ENCODE measurements at regions not wholly inside any gene's neighbourhood (a gene's known extent, or its start where the extent isn't known, plus 50 kb on each side); places are given as distances from the start of the nearest gene placed in this dataset.
"Not testable (repeated sequence)": the region's sequence is repeated elsewhere in the genome, so short reads cannot be mapped to it uniquely, and the experiment has no call there.

DNA sequence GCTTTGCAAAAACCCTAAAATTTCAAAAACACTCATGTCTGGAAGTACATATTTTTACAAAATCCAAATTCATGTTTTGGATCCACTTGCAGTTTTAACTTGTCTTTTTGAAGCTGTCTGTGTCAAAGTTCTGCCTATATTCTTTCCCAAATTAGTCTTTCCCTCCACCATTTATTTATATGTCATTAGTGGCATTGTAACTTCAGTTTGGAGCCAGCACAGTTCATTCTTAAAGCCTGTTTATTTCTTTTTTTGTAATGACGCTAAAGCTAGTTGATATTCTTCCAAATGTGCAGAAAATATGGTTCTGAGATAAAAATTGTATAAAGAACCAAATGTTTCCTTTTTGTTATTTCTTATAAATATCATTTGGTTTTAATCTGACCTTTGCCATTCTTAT lies 2039.3 kb downstream of the OLFM4 start:
- DNase-seq = no peak

DNA sequence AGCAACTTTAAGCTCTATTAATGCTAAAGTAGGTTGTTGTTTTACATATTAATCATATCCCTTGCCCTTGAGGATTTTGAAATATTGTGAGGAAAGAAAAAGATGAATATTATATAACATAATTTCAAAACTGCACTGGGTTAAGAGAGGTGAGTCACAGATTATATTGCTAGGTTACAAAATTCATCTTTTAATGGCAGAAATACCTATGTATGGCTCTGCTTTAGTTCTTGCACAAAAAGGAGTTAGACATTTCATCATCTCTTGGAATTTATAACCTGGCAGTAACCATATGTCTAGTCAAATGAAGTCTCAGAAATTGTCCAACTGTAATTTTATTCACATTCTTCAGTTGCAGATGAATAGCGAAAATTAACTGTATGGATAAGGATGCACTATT lies 2041.1 kb downstream of the OLFM4 start:
- DNase-seq = no peak

DNA sequence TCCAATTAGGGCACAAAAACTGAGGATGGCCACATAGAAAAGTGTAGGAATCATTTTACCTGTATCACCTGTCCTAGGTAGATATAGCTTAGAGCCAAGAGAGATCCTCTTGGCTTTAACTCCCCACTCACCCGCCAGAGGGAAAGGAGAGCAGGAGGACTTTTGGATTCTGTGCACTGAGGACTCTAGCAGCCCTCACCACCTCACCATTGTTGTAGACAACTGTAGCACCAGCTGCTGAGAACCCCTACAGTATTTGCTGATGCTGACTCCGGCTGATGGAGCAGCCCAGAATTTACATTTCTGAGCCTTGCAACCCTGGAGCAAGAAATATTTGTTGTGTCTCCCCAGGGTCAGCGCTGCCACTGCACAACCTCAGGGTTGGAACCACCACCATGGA lies 2044.4 kb downstream of the OLFM4 start:
- DNase-seq = no peak

DNA sequence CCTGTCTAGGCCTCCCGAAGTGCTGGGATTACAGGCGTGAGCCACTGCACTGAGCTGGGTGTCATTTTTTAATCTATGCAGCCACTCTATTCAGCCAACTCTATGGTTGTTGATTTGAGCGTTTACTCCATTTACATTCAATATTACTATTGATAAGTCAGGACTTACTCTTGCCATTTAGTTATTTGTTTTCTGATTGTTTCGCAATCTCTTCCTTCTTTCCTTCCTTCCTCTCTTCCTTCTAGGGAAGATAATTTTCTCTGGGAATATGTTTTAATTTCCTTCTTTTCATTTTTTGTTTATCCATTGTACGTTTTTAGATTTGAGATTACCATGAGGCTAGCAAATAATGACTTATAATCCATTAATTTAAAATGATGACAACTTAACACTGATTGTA lies 2056.0 kb downstream of the OLFM4 start:
- no peak for DNase-seq

DNA sequence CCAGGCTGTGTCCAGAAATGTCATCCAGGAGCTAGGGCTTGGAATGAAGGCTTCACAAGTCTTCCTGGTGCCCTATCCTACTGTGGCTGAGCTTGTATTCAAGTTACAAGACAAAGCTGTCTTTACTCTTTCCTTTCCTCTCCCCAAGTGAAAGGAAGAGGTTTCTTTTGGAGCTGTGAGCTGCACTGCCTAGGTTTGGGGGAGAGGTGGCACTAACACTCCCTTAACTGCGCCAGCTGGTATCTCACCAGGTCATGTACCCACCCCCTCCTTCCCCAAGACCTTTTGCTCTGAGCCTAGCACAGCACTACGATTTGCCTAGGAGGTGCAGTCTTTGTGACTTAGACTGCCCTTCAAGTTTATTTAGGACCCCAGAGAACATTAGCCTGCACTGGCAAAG lies 2053.6 kb upstream of the PRR20A start:
- no peak for DNase-seq

DNA sequence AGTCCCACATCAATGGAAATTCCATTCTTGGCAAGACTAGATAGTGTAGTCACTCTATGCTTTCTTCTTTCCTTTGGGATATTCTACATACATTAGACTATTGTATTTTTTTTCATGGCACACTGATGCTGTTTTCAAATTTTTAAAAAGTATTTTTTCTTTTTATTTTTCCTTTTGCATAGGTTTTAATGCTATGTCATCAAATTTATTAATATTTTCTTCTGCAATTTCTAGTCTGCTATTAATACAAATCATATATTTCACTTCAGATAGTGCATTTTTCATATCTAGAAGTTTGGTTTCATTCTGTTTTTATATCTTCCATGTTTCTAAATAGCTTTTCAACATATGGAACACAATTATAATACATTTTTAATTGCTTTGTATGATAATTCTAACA lies 2050.1 kb upstream of the PRR20A start:
- DNase-seq = no peak

DNA sequence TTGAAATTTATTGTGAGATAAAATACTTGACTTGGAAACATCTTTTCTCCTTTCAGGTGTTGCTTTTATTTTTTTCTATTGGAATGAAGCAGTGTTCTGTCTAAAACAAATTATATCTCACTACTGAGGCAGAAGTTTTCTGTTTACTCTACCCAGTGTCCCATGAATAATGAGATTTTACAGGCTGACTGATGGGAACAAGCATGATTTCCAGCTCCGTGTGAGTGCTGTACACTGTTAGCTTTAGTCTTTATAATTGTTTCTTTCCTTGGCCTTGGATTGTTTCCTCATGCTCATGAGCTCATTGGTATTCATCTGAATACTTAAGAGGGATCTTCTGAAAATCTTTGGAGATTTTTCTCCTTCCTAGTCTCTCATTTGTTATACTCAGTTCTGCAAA lies 2049.5 kb upstream of the PRR20A start:
- no peak for DNase-seq

DNA sequence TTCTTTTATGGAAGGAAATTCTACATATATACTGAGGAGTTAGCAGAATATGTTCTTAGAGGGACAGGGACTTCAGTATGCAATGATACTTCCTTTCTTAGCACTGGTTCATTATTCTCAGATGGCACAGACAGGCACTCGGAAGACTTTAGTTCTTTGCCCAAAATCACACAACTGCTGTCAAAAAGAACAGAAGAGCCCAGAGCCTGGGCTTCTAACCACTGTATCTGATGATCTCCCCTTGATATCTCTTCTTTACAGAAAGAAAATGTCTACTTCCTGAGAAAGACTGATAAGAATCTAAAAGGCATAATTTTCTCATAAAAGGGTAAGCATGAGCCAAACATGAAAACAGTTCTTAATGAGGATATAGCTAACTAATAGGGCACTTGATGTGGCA lies 2034.2 kb upstream of the PRR20A start:
- no peak for DNase-seq

DNA sequence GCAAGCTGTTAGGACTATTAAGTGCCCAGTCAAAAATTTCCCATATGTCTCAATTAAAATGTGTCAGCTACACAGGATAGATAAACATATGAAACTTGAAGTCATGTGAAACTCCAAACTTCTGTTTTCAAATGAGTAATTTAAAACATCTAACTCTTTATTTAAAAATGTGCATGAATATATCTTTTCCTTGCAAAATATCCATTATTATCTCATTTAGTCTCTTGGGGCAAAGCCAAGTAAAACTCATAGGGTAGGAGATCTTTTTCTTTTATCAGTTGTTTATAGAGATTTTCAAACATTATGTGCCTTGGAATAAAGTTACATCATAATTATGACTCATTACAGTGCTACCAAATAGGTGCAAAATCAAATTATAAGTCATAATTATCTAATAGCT lies 2020.1 kb upstream of the PRR20A start:
- DNase-seq = no peak

DNA sequence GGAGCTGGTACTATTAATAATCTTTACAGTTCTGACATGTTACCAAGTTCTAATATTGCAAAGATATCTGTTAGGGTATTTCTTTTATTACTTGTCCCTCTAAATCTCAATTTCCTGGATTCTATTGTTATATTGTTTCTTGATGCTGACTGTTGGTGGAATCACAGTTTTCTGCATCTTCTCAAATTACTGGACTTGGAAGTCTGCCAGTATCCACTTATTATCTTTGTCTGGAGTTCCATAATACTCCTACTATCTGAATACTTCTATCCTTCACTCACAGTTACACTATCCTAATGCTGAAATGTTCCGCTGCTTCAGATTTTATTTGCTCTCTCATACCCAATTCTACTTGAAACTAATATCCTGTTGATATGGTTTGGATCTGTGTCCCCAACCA lies 1985.7 kb upstream of the PRR20A start:
- DNase-seq = no peak

DNA sequence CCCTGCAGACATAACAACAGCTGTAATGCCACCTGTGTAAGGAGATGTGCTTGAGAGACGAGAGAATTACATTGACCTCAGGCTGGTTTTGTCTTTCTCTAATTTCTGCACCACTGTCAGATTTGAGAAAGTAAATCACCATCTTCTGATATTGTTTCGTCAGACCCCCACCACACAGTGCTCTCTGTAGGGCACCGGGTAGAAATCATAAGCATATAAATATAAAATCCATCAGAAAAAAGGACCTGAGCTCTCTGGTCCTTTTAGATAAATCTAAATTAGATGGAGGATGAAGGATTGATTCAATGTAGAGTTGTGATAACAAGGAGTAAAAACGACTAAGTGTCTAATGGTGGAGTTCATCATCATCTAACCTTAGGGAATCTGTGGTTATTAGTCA lies 1981.0 kb upstream of the PRR20A start:
- DNase-seq = no peak

DNA sequence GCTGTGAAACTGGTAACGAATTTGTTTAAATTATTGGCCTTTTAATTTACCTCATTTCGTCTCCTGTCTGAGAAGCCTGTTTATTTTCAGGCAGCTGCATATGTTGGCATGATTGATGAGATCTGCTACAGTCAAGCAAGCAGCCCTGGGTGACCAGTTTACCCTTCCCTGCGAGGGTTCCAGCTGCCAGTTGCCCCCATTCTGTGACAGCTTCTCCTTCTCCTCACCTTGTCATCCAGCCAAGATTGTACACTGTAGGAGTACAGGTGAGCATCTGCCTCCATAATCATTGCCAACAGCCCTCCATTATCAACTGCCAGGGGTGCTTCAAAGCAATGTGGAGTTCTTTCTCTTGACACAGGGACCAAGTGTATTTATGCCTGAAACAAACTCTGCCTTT lies 1979.9 kb upstream of the PRR20A start:
- DNase-seq = no peak

DNA sequence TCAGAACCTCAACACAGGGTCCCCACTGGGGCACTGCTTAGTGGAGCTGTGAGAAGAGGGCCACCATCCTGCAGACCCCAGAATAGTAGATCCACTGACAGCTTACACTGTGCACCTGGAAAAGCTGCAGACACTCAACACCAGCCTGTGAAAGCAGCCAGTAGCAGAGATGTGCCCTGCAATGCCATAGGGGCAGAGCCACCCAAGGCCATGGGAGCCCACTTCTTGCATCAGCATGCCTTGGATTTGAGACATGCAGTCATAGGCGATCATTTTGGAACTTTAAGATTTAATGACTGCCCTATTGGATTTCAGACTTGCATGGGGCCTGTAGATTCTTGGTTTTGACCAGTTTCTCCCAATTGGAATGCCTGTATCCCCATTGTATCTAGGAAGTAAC lies 1962.1 kb upstream of the PRR20A start:
- DNase-seq = not testable (repeated sequence)

DNA sequence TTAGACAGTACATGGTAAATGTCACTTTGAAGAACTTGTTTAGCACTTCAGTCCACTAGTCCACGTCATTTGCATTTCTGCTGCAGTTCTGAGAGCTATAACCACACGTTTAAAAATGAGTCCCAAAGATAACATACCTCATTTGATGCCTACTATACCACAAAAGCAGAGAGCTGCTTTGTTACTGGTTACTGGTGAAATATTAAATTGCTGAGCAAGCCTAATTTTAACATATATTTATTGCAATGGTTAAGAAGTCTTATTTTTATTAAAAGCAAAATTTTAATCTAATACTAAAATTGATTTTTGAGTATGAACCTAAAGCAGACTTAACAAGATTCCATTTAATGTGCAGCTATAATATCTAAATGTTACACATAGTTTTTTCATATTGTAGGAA lies 1949.7 kb upstream of the PRR20A start:
- no peak for DNase-seq

DNA sequence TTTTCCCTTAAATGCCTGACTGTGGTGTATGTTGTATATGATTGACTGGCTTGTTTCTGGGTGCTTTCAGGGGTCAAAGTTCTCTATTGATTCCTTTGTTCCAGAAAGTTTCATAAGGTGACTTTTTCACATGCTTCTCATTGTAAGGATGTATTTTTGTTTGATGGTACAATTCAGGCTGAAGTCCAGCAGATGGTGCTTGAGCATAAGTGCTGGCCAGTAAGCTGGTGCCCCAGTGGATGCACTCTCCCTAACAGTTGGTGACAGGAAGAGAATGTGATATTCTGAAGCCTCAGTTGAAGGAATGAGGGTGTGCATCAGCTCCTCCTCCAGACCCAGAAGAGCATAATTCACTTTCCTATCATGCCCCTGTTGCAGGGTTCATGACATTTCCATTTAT lies 1941.6 kb upstream of the PRR20A start:
- no peak for DNase-seq

DNA sequence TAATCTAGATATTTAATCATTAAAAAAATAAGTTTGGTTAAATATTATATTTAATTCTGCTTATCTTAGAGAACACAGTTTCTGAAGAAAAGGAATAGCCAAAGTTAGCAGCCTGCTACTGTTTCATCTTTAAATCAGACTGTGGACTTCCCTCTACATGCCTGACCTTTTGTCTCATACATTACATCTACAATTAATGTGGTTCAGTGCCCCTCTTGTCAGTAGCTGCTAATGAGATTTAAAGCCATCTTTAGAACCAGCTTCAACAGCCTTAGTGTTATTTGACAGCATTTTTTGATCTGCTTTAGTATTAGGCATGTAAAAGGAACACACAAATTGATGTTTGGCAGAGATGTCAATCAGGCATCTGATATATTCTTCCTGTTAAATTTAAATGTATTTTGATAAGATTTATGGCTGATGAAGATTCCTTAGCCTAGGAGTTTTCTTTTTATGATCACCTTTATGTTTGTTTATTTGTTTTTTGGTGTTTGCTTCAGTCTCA lies 1925.8 kb upstream of the PRR20A start:
- no peak for DNase-seq

DNA sequence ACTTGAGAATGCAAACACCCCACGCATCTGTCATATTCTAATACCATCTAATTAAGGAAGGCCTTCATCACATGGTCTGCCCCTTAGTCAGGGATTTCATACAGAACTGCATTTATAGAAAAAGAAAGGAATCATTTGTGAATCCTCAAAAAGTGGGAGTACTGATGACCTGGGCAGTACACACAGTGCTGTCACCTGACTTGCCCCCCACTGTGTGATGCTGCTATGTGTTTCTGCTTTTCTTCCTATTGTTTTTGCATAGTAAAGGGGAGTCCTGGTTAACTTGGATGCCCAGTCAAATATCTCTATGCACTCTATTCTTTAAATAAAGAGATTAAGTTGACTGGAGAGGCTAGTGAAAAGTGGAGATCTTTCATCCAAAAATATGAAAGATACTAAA lies 1921.2 kb upstream of the PRR20A start:
- DNase-seq = no peak

DNA sequence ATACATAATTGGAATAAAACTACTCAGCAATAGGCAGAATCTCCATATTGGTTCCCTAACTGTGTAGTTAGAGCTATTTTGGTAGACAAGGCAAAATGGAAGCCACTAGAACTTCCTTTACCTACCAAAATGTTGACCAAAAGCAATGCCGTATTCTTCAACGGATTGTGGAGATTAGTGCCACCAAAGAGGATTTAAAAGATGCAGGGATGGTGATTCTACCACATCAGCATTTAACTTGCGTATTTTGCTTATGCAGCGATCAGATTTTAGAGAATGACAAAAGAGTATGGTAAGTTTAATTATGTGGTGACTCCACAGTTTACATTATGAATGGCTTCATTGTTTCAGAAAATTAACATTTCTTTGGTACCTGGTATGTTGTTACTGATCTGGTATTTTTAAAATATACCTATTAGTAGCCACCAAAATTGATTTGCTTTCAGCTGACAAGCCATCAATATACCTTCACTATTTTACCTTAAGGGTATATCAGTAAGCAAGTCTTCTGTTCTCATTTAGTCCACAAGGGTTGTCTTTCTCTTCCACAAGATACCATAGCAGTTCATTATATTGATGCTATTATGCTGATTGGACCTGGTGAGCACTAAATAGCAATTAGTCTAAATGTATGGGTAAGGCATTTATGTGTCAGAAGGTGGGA lies 1910.7 kb upstream of the PRR20A start:
- no peak for DNase-seq

DNA sequence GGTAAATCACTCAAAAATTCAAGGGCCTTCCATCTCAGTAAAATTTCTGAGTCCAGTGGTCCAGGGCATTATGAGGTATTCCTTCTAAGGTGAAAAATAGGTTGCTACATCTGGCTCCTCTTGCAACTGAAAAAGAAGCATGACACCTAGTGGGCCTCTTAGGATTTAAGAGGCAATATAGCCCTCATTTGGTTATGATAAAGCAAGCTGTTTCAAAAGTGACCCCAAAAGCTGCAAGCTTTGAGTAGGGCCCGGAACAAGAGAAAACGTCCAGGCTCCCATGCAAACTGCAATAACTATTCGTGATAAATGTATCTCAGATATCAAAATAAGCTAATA lies 1910.2 kb upstream of the PRR20A start:
- DNase-seq = no peak

DNA sequence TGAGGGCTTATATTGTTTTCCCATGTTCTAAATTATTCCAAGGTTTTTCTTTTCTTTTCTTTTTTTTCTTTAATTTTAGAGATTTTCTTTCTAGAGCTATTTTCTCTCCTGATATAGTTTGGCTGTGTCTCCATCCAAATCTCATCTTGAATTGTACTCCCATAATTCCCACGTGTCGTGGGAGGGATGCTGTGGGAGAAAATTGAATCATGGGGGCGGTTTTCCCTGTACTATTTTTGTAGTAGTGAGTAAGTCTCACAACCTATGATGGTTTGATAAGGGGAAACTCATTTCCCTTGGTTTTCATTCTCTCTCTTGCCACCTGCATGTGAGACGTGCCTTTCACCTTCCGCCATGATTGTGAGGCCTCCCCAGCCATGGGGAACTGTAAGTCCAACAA lies 1906.4 kb upstream of the PRR20A start:
- no peak for DNase-seq

DNA sequence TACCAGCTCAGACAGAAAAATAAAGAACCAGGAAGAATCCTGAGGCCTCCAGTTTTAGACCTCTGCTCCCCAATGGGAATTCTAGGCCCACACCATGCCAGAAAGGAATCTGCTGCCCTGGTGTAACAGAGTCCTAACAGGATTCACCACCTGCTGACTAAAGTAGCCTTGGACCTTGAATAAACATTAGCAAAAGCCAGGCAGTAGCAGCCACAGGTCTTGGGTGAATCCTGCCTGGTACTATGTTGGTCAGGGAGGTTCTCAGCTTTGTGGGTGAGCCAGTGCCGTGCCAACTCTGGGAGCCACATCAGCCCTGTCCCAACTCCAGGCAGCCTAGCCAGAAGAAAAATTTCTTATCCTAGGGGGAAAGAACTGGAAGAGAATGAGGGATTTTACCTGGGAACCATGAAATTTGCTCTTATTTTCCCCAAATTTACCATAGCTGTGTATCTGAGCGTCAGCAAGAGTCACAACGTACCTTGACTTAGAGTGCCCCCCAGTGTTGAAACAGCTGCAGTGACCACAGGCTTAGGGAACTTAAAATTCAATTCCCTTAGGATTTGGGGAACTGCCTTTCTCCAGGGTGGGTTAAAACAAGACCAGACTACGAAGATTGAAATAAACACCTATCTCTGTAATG lies 1895.6 kb upstream of the PRR20A start:
- no peak for DNase-seq

DNA sequence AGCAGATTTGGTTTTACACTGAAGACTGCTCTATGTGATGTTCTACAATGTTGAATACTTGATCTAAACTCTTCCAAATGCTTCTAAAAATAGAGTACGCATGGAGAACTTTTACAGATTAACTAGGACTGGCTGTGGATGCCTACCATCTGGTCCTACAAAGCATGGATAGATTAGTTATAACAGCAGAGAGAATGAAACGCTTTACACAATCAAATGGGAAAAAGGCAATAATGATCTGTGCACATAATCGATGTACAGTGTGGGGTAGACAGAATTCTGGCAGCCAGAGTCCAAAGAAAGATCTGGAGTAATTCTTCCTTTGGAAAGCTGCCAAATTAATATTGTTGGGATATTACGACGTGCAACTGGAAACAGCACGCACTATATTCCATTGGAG lies 1885.5 kb upstream of the PRR20A start:
- DNase-seq = no peak

DNA sequence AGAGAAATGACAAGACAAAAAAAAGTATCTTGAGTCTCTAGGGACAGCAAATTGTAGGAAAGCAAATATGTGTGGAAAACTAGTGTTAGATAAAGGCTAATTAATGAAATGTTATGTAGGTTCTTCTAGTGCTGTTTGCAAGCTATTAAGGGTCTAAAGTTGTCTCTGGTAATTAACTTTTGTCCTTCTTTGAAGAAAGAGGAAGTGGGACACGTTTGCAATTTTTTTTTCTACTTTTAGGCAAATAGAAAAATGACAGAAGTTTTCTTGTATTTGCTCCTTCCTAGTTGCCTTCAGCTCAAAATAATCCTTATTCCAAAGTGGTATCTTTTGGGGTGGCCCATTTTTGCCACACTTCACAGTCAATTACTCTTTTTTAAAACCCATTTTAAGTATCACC lies 1877.7 kb upstream of the PRR20A start:
- DNase-seq = no peak

DNA sequence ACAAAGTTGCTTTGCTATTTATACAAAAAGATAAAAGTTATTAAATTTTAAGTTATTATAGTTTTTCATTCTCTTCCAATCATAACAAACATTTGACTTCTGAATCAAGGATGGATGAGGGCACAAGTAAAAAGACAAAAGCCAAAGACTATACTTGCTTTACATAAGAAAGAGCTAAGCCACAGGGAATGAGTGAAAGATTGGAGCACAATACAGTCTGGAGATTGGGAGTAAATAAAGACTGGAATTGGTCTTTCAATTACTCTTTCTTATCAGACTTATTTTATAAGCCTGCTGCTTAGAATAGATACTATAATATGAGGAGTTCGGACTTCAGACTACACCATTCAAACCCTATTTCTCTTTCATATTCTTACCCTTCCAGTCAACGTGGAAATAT lies 1874.1 kb upstream of the PRR20A start:
- DNase-seq = no peak

DNA sequence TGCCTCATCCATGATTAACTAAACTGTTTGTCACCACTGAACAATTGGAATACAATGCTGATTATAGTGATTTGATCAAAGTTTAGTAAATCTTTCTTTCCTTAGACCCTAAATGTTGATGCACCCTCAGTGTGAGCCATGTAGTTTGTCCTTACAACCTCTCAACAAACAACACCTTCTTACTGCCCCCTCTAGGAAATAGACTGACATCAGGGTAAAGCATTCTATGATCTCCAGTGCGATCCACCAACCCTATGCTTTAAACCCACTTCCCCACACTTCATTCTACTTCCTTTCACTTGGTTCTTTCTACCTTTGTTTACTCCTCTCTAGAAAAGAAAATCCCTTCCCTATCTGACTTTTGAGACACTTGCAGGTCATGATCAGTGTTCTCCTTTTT lies 1842.5 kb upstream of the PRR20A start:
- DNase-seq = no peak

Data from T1000 (cell line).